Stimulated activated CD8-positive, alpha-beta memory T cell treated with anti-CD3 and anti-CD28 coated beads, Interleukin-4, amount 100 ng/mL, for 48 hours (primary cell): ENCODE measurements at regions not wholly inside any gene's neighbourhood (a gene's known extent, or its start where the extent isn't known, plus 50 kb on each side); places are given as distances from the start of the nearest gene placed in this dataset.
"Not testable (repeated sequence)": the region's sequence is repeated elsewhere in the genome, so short reads cannot be mapped to it uniquely, and the experiment has no call there.

Experiments
- DNase-seq: peaks from one replicate; pipeline ENCODE4 v3.0.0-alpha.2; 2020

DNA sequence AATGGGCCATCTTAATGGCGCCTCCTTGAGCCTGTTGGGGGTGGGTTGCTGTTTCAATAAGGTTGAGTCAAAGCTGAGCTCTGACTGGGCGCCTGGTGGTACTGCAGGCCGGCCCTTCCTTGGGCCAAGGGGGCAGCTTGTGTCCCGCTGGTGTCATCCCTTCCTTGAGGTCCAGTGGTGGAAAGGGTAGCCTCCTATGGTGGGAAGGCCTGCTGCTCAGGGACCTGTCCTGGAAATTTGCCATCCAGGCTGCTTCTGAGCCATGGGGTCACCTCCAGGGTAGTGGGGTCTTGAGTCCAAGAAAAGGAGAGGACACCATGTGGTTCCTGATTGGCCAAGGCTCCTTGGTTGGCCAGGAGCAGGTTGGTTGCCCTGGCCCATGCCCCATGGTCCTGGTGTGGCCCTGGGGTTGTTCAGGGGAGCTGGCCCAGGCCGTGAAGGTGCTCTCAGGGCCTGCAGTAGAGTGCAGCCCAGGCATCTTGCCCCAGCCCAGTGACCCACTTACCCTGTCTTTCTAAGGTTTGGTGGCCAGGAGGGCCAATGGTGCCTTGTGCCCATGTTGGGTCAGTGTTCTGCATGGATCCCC lies 188.7 kb downstream of the UBE3A start:
- no peak for DNase-seq

GRCh38 chr15:25250906-25251622 lies 187.8 kb downstream of the UBE3A start:
- no peak for DNase-seq

- DNase-seq, result no peak
These were observed 187.0 kb downstream of the UBE3A start for GRCh38 chr15:25251700-25252390.

- DNase-seq, result not testable (repeated sequence)
These were observed 185.5 kb downstream of the UBE3A start for GRCh38 chr15:25253048-25253973.

DNA sequence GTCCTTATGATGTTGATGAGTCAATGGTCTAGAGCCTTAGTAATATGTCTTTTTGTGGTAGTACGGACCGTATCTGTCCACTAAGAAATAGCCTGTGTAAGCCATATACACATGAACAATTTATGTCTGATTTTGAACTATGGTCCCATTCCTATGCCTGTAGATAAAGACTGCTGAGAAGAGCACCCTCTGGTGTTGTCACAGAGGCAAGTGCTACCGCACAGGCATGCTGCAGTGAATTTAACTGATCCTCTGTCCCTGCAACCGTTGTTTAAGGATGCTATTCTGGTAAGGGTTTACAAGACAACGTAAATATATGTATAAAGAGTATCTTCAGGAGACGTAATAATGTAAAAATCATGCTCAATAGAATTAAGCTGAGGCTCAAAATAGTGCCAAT lies 170.7 kb downstream of the UBE3A start:
- no peak for DNase-seq
